ENCODE measurements at regions not wholly inside any gene's neighbourhood (a gene's known extent, or its start where the extent isn't known, plus 50 kb on each side); places are given as distances from the start of the nearest gene placed in this dataset.

GRCh38 chr16:61332461-61332860 lies 703.8 kb downstream of the CDH8 start:
- H3K27me3 ChIP-seq (ENCODE audit: control insufficient read depth, insufficient read depth, low read length), result no peaks in the 10 kb centered on the region
- TF ChIP-seq, protein P1, sequence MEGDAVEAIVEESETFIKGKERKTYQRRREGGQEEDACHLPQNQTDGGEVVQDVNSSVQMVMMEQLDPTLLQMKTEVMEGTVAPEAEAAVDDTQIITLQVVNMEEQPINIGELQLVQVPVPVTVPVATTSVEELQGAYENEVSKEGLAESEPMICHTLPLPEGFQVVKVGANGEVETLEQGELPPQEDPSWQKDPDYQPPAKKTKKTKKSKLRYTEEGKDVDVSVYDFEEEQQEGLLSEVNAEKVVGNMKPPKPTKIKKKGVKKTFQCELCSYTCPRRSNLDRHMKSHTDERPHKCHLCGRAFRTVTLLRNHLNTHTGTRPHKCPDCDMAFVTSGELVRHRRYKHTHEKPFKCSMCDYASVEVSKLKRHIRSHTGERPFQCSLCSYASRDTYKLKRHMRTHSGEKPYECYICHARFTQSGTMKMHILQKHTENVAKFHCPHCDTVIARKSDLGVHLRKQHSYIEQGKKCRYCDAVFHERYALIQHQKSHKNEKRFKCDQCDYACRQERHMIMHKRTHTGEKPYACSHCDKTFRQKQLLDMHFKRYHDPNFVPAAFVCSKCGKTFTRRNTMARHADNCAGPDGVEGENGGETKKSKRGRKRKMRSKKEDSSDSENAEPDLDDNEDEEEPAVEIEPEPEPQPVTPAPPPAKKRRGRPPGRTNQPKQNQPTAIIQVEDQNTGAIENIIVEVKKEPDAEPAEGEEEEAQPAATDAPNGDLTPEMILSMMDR (IDR thresholded peaks at IDR 0.05; ENCODE audit: insufficient read depth, low read depth, low read length), result no peak
- CTCF ChIA-PET, result no interaction called here
- POLR2A ChIA-PET, result no interaction called here
- H3K4me3 ChIP-seq (ENCODE audit: low read depth, low read length), result no peak overlapping the region
- no peaks in the 10 kb centered on the region for H3K36me3 ChIP-seq (ENCODE audit: control insufficient read depth, insufficient read depth, low read length)
- DNase-seq (ENCODE audit: low read depth), result no peak

DNA sequence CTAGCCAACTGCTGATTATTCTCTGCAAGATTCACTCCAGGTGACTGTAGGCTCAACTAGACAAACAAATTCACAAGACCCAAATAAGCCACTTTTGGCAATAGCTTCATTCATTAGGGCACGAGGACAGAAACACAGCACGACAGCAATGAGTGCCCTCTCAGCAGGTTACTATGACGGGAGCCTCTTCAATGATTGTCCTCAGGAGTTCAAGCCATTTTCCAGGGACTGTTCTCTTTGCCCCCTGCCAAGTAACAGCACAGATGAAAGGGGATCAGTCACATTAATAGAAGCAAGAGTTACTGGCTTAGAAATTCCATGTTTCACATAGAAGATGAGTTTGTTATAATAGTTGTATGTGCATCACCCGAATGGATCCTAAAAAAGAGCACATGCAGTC lies 712.2 kb downstream of the CDH8 start:
- POLR2A ChIA-PET, result no interaction called here
- Histone ChIP-seq H3K27me3 (ENCODE audit: control insufficient read depth, insufficient read depth, low read length) (no peaks in the 10 kb centered on the region), H3K4me3 (ENCODE audit: low read depth, low read length) (no peak overlapping the region), H3K36me3 (ENCODE audit: control insufficient read depth, insufficient read depth, low read length) (no peaks in the 10 kb centered on the region)
- DNase-seq (ENCODE audit: low read depth), result no peak
- TF ChIP-seq, protein P1 (IDR thresholded peaks at IDR 0.05; ENCODE audit: insufficient read depth, low read depth, low read length), result no peak
- CTCF ChIA-PET, result no interaction called here

- no peaks in the 10 kb centered on the region for H3K27me3 ChIP-seq (ENCODE audit: control insufficient read depth, insufficient read depth, low read length)
- no peaks in the 10 kb centered on the region for H3K36me3 ChIP-seq (ENCODE audit: control insufficient read depth, insufficient read depth, low read length)
- H3K4me3 ChIP-seq (ENCODE audit: low read depth, low read length), result no peak overlapping the region
- TF ChIP-seq, protein P1 (IDR thresholded peaks at IDR 0.05; ENCODE audit: insufficient read depth, low read depth, low read length), result no peak
- ChIA-PET POLR2A (no interaction called here), CTCF (no interaction called here)
- DNase-seq (ENCODE audit: low read depth), result no peak
These were observed 712.8 kb downstream of the CDH8 start for GRCh38 chr16:61323456-61323855.

DNA sequence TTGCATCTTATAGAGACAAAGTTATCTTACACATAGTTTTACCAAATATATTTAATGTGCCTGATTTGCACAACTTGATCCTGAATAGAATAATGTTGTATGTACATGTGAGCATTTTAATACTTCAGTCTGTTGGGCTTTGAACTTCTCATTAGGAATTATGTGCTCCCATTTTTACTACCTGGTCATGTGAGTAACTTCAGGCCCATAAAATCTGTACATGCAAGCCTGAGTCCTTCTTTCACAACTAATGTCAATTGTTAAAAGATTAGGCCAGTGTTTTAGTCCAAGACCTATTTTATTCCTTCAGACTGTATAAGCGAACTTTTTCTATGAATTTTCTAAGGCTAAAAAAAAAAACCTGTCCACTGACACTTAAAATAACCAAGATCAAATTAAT lies 715.4 kb downstream of the CDH8 start:
- Histone ChIP-seq H3K36me3 (ENCODE audit: control insufficient read depth, insufficient read depth, low read length) (no peaks in the 10 kb centered on the region), H3K4me3 (ENCODE audit: low read depth, low read length) (no peak overlapping the region), H3K27me3 (ENCODE audit: control insufficient read depth, insufficient read depth, low read length) (no peaks in the 10 kb centered on the region)
- ChIA-PET CTCF (no interaction called here), POLR2A (no interaction called here)
- TF ChIP-seq, protein P1 (IDR thresholded peaks at IDR 0.05; ENCODE audit: insufficient read depth, low read depth, low read length), result no peak
- DNase-seq (ENCODE audit: low read depth), result no peak

DNA sequence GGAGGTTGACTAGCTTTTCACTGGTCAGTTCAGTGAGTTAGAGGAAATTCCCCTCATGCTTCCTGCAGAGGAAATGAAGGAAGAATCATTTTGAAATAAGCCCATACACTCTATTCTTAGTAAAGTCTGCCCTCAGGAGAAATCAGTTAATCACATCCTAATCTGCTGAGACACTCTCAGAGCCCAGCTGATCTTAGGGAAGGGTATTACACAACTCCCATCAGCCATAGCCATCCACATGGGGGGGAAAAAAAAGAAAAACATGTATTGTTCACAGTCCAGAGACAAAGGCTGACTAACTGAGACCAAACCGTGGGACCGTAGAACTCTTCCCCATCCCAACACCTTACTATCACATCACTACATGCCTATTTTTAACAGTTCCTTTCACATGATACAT lies 722.3 kb downstream of the CDH8 start:
- H3K36me3 ChIP-seq (ENCODE audit: control insufficient read depth, insufficient read depth, low read length), result no peaks in the 10 kb centered on the region
- H3K27me3 ChIP-seq (ENCODE audit: control insufficient read depth, insufficient read depth, low read length), result no peaks in the 10 kb centered on the region
- ChIA-PET POLR2A (no interaction called here), CTCF (no interaction called here)
- DNase-seq (ENCODE audit: low read depth), result no peak
- TF ChIP-seq, protein P1 (IDR thresholded peaks at IDR 0.05; ENCODE audit: insufficient read depth, low read depth, low read length), result no peak
- no peak overlapping the region for H3K4me3 ChIP-seq (ENCODE audit: low read depth, low read length)

Data from BJ (cell line).